HFFc6 (cell line): ENCODE measurements at regions not wholly inside any gene's neighbourhood (a gene's known extent, or its start where the extent isn't known, plus 50 kb on each side); places are given as distances from the start of the nearest gene placed in this dataset.

Experiments
- DNase-seq: peaks from one replicate; pipeline ENCODE4 v3.0.0-alpha.2; 2018
- H3K27ac Mint-ChIP-seq: 2 replicates; pipeline ENCODE4 v1.8.0; 2020; ENCODE audit warnings: mild to moderate bottlenecking, mixed read lengths
- H3K27me3 Mint-ChIP-seq: 2 replicates; pipeline ENCODE4 v1.8.0; 2021; ENCODE audit warnings: mild to moderate bottlenecking, moderate library complexity, mixed read lengths; ENCODE audit not compliant: insufficient read depth
- H3K36me3 Mint-ChIP-seq: 2 replicates; pipeline ENCODE4 v1.8.0; 2021; ENCODE audit warnings: low read depth, mixed read lengths
- H3K4me1 Mint-ChIP-seq: 2 replicates; pipeline ENCODE4 v1.8.0; 2020; ENCODE audit warnings: low read depth, mixed read lengths
- H3K4me3 Mint-ChIP-seq: 2 replicates; pipeline ENCODE4 v1.8.0; 2020; ENCODE audit warnings: mild to moderate bottlenecking, moderate library complexity, mixed read lengths
- H3K9me3 Mint-ChIP-seq: 2 replicates; pipeline ENCODE4 v1.8.0; 2020; ENCODE audit warnings: mild to moderate bottlenecking, mixed read lengths
- TF ChIP-seq, protein P1 (sequence below): fragments of 200-600 bp; sonication (generic); IDR thresholded peaks from 2 replicates; pipeline ENCODE4 v1.5.0; 2021; ENCODE audit warnings: antibody characterized with exemption, mild to moderate bottlenecking

DNA sequence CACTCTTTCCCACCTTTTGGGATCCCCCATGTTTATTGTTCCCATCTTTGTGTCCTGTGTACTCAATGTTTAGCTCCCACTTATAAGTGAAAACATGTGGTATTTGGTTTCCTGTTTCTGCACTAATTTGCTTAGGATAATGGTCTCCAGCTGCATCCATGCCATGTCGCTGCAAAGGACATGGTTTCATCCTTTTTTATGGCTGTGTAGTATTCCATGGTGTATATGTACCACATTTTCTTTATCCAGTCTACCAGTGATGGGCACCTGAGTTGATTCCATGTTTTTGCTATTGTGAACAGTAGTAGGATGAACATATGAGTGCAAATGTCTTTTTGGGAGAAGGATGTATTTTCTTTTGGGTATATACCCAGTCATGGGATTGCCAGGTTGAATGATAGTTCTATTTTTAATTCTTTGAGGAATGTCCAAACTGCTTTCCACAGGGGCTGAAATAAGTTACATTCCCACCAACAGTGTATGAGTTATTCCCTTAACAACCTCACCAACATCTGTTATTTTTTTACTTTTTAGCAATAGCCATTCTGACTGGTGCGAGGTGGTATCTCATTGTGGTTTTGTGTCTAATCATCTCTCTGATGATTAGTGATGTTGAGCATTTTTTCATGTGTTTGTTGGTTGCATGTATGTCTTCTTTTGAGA is 55.7 kb upstream of the MEDAG start:
- H3K27me3 Mint-ChIP-seq, result no peaks in the 10 kb centered on the region
- no peaks in the 10 kb centered on the region for H3K9me3 Mint-ChIP-seq
- H3K4me1 Mint-ChIP-seq, result peaks cover 29% of the 10 kb centered on the region
- TF ChIP-seq, protein P1, sequence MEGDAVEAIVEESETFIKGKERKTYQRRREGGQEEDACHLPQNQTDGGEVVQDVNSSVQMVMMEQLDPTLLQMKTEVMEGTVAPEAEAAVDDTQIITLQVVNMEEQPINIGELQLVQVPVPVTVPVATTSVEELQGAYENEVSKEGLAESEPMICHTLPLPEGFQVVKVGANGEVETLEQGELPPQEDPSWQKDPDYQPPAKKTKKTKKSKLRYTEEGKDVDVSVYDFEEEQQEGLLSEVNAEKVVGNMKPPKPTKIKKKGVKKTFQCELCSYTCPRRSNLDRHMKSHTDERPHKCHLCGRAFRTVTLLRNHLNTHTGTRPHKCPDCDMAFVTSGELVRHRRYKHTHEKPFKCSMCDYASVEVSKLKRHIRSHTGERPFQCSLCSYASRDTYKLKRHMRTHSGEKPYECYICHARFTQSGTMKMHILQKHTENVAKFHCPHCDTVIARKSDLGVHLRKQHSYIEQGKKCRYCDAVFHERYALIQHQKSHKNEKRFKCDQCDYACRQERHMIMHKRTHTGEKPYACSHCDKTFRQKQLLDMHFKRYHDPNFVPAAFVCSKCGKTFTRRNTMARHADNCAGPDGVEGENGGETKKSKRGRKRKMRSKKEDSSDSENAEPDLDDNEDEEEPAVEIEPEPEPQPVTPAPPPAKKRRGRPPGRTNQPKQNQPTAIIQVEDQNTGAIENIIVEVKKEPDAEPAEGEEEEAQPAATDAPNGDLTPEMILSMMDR, result no peak
- H3K36me3 Mint-ChIP-seq, result no peaks in the 10 kb centered on the region
- DNase-seq, result no peak
- H3K4me3 Mint-ChIP-seq, result no peak overlapping the region
- H3K27ac Mint-ChIP-seq, result no peak overlapping the region

DNA sequence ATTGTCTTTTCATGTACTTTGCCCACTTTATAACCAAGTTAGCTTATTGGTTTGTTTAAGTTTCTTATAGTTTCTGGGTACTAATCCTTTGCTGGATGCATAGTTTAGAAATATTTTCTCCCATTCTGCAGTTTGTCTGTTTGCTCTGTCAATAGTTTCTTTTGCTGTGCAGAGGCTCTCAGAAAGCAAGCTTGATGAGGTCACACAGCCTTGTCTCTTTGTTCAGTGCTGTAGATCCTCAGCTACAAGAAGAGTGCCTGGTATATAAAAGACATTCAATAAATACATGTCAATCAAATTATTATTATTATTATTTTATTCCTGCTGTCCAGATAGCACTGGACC is 55.2 kb upstream of the MEDAG start:
- DNase-seq, result no peak
- peaks cover 24% of the 10 kb centered on the region for H3K4me1 Mint-ChIP-seq
- H3K36me3 Mint-ChIP-seq, result no peaks in the 10 kb centered on the region
- TF ChIP-seq, protein P1, result no peak
- H3K27me3 Mint-ChIP-seq, result no peaks in the 10 kb centered on the region
- no peak overlapping the region for H3K27ac Mint-ChIP-seq
- no peaks in the 10 kb centered on the region for H3K9me3 Mint-ChIP-seq
- H3K4me3 Mint-ChIP-seq, result no peak overlapping the region

DNA sequence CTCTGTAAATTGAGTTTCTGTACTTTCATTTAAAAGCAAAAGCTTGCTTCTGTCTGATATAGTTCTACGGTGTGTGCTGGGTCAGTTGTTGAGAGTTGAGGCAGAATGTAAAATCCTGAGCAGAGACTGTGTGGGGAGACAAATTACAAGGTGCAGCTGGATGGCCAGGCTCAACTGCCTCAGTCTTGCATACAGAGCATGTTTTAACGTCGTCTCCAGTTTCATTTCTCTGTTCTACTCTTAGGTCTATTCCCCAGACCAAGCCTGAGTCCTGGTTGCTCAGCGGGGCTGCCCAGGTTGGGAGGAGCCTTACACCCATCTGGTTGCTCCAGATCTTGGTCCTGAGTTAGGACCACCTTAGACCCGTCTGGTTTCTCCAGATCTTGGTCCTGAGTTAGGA is 54.4 kb upstream of the MEDAG start:
- Mint-ChIP-seq H3K27me3 (peaks cover 1% of the 10 kb centered on the region; the same call in 1 of the 2 replicates), H3K27ac (no peak overlapping the region), H3K9me3 (no peaks in the 10 kb centered on the region), H3K36me3 (no peaks in the 10 kb centered on the region), H3K4me1 (peaks cover 15% of the 10 kb centered on the region), H3K4me3 (no peak overlapping the region)
- TF ChIP-seq, protein P1, result no peak
- no peak for DNase-seq

DNA sequence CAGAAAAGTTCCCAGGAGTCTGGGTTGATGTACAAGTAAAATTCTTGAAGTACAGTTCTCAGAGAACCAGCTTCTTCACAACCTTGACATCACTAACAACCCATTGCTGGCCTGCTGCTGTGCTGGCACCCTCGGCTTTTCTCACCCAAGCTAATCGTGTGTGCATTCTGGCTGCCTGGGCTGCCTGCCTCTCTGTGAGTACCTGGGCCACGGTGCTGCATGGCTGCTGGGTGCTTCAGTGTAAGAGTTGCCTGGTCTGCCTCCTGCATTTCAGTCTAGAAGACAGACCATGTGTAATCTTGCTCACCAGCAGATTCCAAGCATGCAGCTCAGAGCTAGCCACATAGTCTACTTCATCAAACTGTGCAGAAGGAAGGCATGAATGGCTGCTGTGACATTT is 50.5 kb upstream of the MEDAG start:
- Mint-ChIP-seq H3K27ac (no peak overlapping the region), H3K27me3 (peaks cover 1% of the 10 kb centered on the region; the same call in 1 of the 2 replicates), H3K36me3 (peaks cover 4% of the 10 kb centered on the region; the same call in 1 of the 2 replicates), H3K4me1 (no peaks in the 10 kb centered on the region), H3K9me3 (no peaks in the 10 kb centered on the region), H3K4me3 (no peak overlapping the region)
- TF ChIP-seq, protein P1, result no peak
- no peak for DNase-seq

DNA sequence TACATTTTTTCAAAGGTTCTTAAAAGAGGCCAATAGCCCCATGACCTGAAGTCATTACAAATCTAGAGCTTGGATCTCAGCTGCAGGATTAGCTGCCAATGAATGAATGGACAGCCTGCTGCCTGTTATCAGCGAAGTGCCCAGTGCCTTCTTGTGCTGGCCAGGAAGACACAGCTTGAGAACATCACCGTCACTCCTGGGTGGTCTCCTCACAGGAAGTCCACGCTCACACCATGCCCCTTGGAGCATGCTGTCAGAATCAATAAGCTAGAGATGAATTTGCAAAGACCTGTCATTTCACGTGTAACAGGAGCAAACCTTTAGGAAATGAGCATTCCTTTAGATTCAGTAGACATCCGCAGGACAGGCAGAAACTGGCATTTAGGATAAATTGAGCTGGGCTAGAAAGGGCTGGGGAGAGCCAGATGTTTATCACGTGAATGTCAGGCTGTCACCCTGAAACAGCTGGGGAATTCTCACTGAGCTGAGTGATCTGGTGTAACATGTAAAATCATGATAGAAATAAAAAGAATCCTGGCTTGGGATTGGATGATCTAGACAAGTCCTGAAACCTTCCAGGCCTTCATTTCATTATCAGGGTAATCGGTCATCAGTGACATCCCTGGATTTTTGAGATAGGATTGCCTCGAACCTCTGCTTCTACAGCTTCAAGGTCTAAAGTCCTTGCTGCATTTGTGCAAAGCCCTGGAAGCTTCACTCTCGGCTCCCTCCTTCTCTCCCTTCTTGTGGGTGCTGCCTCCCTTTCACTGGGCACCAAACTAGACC is 49.9 kb upstream of the MEDAG start:
- TF ChIP-seq, protein P1, result no peak
- no peak for DNase-seq
- Mint-ChIP-seq H3K27me3 (peaks cover 1% of the 10 kb centered on the region; the same call in 1 of the 2 replicates), H3K4me1 (no peaks in the 10 kb centered on the region), H3K27ac (no peak overlapping the region), H3K9me3 (no peaks in the 10 kb centered on the region), H3K4me3 (no peak overlapping the region), H3K36me3 (peaks cover 4% of the 10 kb centered on the region; the same call in 1 of the 2 replicates)
